Neural crest cell (in vitro differentiated cells): ENCODE measurements at regions not wholly inside any gene's neighbourhood (a gene's known extent, or its start where the extent isn't known, plus 50 kb on each side); places are given as distances from the start of the nearest gene placed in this dataset.

Experiments used
- DNase-seq: peaks from one replicate; pipeline ENCODE4 v3.0.0; 2021; ENCODE audit warnings: low read depth, mixed read lengths, low spot score
- H3K27ac Mint-ChIP-seq: one replicate; pipeline ENCODE4 v1.8.0; 2021; ENCODE audit warnings: mild to moderate bottlenecking, mixed read lengths; ENCODE audit not compliant: unreplicated experiment
- H3K27me3 Mint-ChIP-seq: 2 replicates; pipeline ENCODE4 v1.8.0; 2021; ENCODE audit warnings: low read depth, mild to moderate bottlenecking, mixed read lengths
- H3K36me3 Mint-ChIP-seq: 2 replicates; pipeline ENCODE4 v1.8.0; 2021; ENCODE audit warnings: low read depth, mild to moderate bottlenecking, mixed read lengths
- H3K4me1 Mint-ChIP-seq: 2 replicates; pipeline ENCODE4 v1.8.0; 2021; ENCODE audit warnings: mixed read lengths
- H3K4me3 Mint-ChIP-seq: one replicate; pipeline ENCODE4 v1.8.0; 2021; ENCODE audit warnings: mild to moderate bottlenecking, mixed read lengths
- H3K9me3 Mint-ChIP-seq: 2 replicates; pipeline ENCODE4 v1.8.0; 2021; ENCODE audit warnings: mixed read lengths
- CTCF ChIP-seq: fragments of 200-600 bp; sonication (generic); conservative IDR thresholded peaks from 2 replicates; pipeline ENCODE4 v1.5.0; 2021; ENCODE audit warnings: antibody characterized with exemption, mild to moderate bottlenecking

GRCh38 chr7:138169441-138169851 is 93.2 kb downstream of the AKR1D1 start:
- no peak for TF ChIP-seq CTCF
- peaks cover 9% of the 10 kb centered on the region for H3K9me3 Mint-ChIP-seq
- DNase-seq, result no peak
- peak overlapping the region; percentile 85 for H3K27ac Mint-ChIP-seq
- peaks cover 17% of the 10 kb centered on the region for H3K36me3 Mint-ChIP-seq
- no peaks in the 10 kb centered on the region for H3K27me3 Mint-ChIP-seq
- H3K4me3 Mint-ChIP-seq, result peak overlapping the region; percentile 42
- H3K4me1 Mint-ChIP-seq, result peaks cover 63% of the 10 kb centered on the region

DNA sequence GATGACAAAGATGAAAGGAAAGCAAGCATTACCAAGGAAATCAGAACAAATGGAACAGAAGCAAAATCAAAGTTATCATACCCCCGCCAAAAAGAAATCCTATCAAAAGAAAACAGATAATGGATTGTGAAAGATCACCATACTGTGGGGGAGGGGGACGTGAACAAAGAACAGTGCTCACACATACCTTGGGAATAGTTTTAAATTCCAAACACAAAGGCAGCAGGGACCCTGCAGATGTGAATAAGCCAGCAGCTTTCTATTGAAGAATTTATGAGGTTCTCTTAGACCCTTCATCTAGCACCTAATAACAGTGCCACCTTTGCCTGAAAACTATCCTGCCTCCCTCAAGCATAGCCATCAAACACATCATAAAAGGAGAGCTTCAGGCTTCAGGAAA is 94.0 kb downstream of the AKR1D1 start:
- H3K4me1 Mint-ChIP-seq, result peaks cover 59% of the 10 kb centered on the region
- H3K27ac Mint-ChIP-seq, result peak overlapping the region; percentile 95

GRCh38 chr7:138170959-138171703 is 94.9 kb downstream of the AKR1D1 start:
- Mint-ChIP-seq H3K4me1 (peaks cover 59% of the 10 kb centered on the region), H3K27ac (peak overlapping the region; percentile 95), H3K4me3 (peak overlapping the region; percentile 55), H3K27me3 (no peaks in the 10 kb centered on the region), H3K9me3 (peaks cover 9% of the 10 kb centered on the region), H3K36me3 (peaks cover 13% of the 10 kb centered on the region)
- TF ChIP-seq CTCF, result no peak
- no peak for DNase-seq

More for the DNA sequence above, 94.0 kb downstream of the AKR1D1 start:
- H3K27me3 Mint-ChIP-seq, result no peaks in the 10 kb centered on the region
- TF ChIP-seq CTCF, result no peak
- peaks cover 13% of the 10 kb centered on the region for H3K36me3 Mint-ChIP-seq
- H3K4me3 Mint-ChIP-seq, result peak overlapping the region; percentile 55
- H3K9me3 Mint-ChIP-seq, result peaks cover 7% of the 10 kb centered on the region
- no peak for DNase-seq

GRCh38 chr7:138173548-138173947 is 97.3 kb downstream of the AKR1D1 start:
- no peak overlapping the region for H3K4me3 Mint-ChIP-seq
- H3K36me3 Mint-ChIP-seq, result peaks cover 16% of the 10 kb centered on the region
- DNase-seq, result no peak
- no peak for TF ChIP-seq CTCF
- peaks cover 35% of the 10 kb centered on the region for H3K4me1 Mint-ChIP-seq
- H3K9me3 Mint-ChIP-seq, result peaks cover 15% of the 10 kb centered on the region
- no peaks in the 10 kb centered on the region for H3K27me3 Mint-ChIP-seq
- H3K27ac Mint-ChIP-seq, result no peak overlapping the region

DNA sequence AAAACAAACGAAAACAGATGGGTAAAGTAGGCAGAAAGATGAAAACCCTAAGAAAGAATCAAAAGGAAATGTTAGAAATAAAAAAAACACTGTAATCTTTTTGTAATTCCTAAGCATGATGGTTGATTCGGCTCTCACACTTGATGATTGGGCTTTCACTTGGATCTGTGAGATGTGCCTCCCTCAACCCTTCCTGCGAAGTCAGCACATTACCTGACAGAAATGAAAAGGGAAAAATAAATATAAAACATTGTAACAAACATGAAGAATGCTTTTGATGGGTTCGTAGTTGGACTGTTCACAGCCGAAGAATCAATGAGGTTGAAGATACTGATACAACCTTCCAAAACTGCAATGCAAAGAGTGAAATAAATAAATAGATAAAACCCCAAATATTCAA is 99.8 kb downstream of the AKR1D1 start:
- TF ChIP-seq CTCF, result no peak
- H3K27ac Mint-ChIP-seq, result no peak overlapping the region
- H3K27me3 Mint-ChIP-seq, result no peaks in the 10 kb centered on the region
- peaks cover 25% of the 10 kb centered on the region for H3K9me3 Mint-ChIP-seq
- H3K36me3 Mint-ChIP-seq, result peaks cover 11% of the 10 kb centered on the region
- H3K4me3 Mint-ChIP-seq, result no peak overlapping the region
- no peak for DNase-seq
- peaks cover 14% of the 10 kb centered on the region for H3K4me1 Mint-ChIP-seq
